Astrocyte (in vitro differentiated cells and primary cell): ENCODE measurements at regions not wholly inside any gene's neighbourhood (a gene's known extent, or its start where the extent isn't known, plus 50 kb on each side); places are given as distances from the start of the nearest gene placed in this dataset.

Experiments
- DNase-seq: peaks from one replicate; pipeline ENCODE4 v3.0.0-alpha.2; 2010; ENCODE audit warnings: low read depth
- FAIRE-seq: peaks from 2 replicates; lab custom pipeline; 2011; peaks lifted over from hg19 to GRCh38; lab: Jason Lieb, UNC
- H2AFZ ChIP-seq: 2 replicates; pipeline ENCODE4 v1.6.0; 2012; ENCODE audit warnings: low read depth, low read length, inconsistent platforms
- H3K27ac ChIP-seq: 2 replicates; pipeline ENCODE4 v1.5.1; 2011; ENCODE audit warnings: low read depth, low read length, inconsistent platforms
- H3K27me3 ChIP-seq: 2 replicates; pipeline ENCODE4 v1.6.0; 2011; ENCODE audit warnings: low read length, inconsistent platforms; ENCODE audit not compliant: insufficient read depth
- H3K36me3 ChIP-seq: 2 replicates; pipeline ENCODE4 v1.5.1; 2011; ENCODE audit warnings: low read length, inconsistent platforms; ENCODE audit not compliant: insufficient read depth
- H3K4me1 ChIP-seq: 2 replicates; pipeline ENCODE4 v1.5.1; 2011; ENCODE audit warnings: low read length, inconsistent platforms; ENCODE audit not compliant: insufficient read depth
- H3K4me2 ChIP-seq: 2 replicates; pipeline ENCODE4 v1.6.0; 2012; ENCODE audit warnings: low read length, inconsistent platforms
- H3K4me3 ChIP-seq: 2 replicates; pipeline ENCODE4 v1.5.1; 2011; ENCODE audit warnings: low read depth, mild to moderate bottlenecking, low read length, inconsistent platforms; ENCODE audit not compliant: insufficient read depth
- H3K79me2 ChIP-seq: 2 replicates; pipeline ENCODE4 v1.6.0; 2012; ENCODE audit warnings: mild to moderate bottlenecking, low read length, inconsistent platforms; ENCODE audit not compliant: insufficient read depth
- H3K9ac ChIP-seq: 2 replicates; pipeline ENCODE4 v1.6.0; 2012; ENCODE audit warnings: mild to moderate bottlenecking, low read length, inconsistent platforms
- H3K9me3 ChIP-seq: 2 replicates; pipeline ENCODE4 v1.5.1; 2012; ENCODE audit warnings: low read depth, mild to moderate bottlenecking, low read length, inconsistent platforms; ENCODE audit not compliant: insufficient read depth
- H4K20me1 ChIP-seq: 2 replicates; pipeline ENCODE4 v1.6.0; 2012; ENCODE audit warnings: low read length, inconsistent platforms; ENCODE audit not compliant: insufficient read depth
- H3K27ac Mint-ChIP-seq: one replicate; pipeline ENCODE4 v1.8.0; 2021; ENCODE audit warnings: mild to moderate bottlenecking, mixed read lengths; ENCODE audit not compliant: unreplicated experiment
- H3K27me3 Mint-ChIP-seq: one replicate; pipeline ENCODE4 v1.8.0; 2021; ENCODE audit warnings: low read depth, mixed read lengths; ENCODE audit not compliant: unreplicated experiment
- H3K36me3 Mint-ChIP-seq: one replicate; pipeline ENCODE4 v1.8.0; 2021; ENCODE audit warnings: low read depth, mixed read lengths; ENCODE audit not compliant: unreplicated experiment
- H3K4me1 Mint-ChIP-seq: one replicate; pipeline ENCODE4 v1.8.0; 2021; ENCODE audit warnings: low read depth, mixed read lengths; ENCODE audit not compliant: unreplicated experiment
- H3K4me3 Mint-ChIP-seq: one replicate; pipeline ENCODE4 v1.8.0; 2021; ENCODE audit warnings: mild to moderate bottlenecking, moderate library complexity, mixed read lengths; ENCODE audit not compliant: unreplicated experiment
- H3K9me3 Mint-ChIP-seq: one replicate; pipeline ENCODE4 v1.8.0; 2021; ENCODE audit warnings: mild to moderate bottlenecking, mixed read lengths; ENCODE audit not compliant: unreplicated experiment
- EZH2 ChIP-seq: IDR thresholded peaks from 2 replicates; pipeline ENCODE4 v1.6.1; 2012; ENCODE audit warnings: mild to moderate bottlenecking, low read length, inconsistent platforms; ENCODE audit not compliant: insufficient read depth
- TF ChIP-seq, protein P1 (sequence below): IDR thresholded peaks from 2 replicates; pipeline ENCODE4 v1.5.1; 2011; ENCODE audit warnings: low read depth, mild to moderate bottlenecking, inconsistent platforms, low read length, moderate library complexity; ENCODE audit not compliant: insufficient read depth

DNA sequence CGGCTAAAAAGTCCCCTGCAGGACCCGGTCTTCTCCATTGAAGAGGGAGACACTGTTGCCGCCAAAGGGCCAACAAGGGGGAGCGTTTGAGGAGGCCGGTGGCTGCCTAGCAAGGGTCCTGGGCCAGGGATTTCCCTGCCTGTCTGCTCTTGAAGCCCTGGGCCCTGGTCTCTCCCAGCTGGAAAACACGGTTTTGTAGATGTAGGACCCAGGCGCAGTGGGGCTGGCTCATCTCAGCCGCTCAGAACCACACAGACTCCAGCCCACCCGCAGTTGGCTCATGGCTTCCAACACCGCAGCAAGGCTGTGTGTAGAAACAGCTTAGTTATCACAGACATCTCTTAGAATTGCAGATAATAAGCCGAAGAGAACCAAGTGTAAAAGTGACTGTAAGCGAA lies 57.1 kb upstream of the TWIST2 start:
- Mint-ChIP-seq H3K4me1 (no peaks in the 10 kb centered on the region), H3K36me3 (no peaks in the 10 kb centered on the region), H3K4me3 (no peak overlapping the region), H3K27me3 (peaks cover 11% of the 10 kb centered on the region), H3K9me3 (no peaks in the 10 kb centered on the region), H3K27ac (no peak overlapping the region)
- Histone ChIP-seq H3K4me2 (peak overlapping the region; percentile 53), H3K9me3 (no peaks in the 10 kb centered on the region), H3K27me3 (no peaks in the 10 kb centered on the region), H2AFZ (peak overlapping the region; percentile 19), H4K20me1 (no peaks in the 10 kb centered on the region), H3K4me1 (peaks cover 12% of the 10 kb centered on the region), H3K9ac (no peak overlapping the region), H3K36me3 (no peaks in the 10 kb centered on the region), H3K79me2 (no peaks in the 10 kb centered on the region), H3K27ac (no peak overlapping the region), H3K4me3 (no peak overlapping the region)
- TF ChIP-seq EZH2: peak; percentile 28
- TF ChIP-seq, protein P1, sequence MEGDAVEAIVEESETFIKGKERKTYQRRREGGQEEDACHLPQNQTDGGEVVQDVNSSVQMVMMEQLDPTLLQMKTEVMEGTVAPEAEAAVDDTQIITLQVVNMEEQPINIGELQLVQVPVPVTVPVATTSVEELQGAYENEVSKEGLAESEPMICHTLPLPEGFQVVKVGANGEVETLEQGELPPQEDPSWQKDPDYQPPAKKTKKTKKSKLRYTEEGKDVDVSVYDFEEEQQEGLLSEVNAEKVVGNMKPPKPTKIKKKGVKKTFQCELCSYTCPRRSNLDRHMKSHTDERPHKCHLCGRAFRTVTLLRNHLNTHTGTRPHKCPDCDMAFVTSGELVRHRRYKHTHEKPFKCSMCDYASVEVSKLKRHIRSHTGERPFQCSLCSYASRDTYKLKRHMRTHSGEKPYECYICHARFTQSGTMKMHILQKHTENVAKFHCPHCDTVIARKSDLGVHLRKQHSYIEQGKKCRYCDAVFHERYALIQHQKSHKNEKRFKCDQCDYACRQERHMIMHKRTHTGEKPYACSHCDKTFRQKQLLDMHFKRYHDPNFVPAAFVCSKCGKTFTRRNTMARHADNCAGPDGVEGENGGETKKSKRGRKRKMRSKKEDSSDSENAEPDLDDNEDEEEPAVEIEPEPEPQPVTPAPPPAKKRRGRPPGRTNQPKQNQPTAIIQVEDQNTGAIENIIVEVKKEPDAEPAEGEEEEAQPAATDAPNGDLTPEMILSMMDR: no peak
- FAIRE-seq (peak; percentile 13), DNase-seq (peak; percentile 13)

DNA sequence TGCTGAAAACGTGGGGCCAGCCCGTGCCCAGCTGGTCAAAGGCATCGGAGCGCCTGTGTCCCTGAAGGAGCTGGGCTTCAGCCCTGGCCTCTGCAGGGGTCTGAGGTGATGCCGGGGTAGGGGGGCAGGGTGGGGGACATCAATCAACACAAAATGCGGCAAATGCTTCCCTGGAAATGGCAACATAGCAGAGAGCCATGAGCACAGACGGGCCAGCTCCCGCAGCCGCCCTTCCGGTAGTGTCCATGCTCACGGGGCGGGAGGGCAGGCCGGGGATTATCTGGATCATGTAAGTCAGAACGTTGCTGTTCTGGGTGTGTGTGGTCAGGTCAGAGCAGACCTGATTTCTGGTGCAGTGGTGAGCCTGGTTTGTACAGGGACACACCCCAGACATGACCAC lies 56.5 kb upstream of the TWIST2 start:
- H3K4me3 ChIP-seq: no peak overlapping the region
- H3K4me1 ChIP-seq: peaks cover 12% of the 10 kb centered on the region
- FAIRE-seq (no peak), DNase-seq (no peak)
- Mint-ChIP-seq H3K27ac (no peak overlapping the region), H3K4me3 (no peak overlapping the region), H3K27me3 (peaks cover 8% of the 10 kb centered on the region), H3K9me3 (peaks cover 3% of the 10 kb centered on the region), H3K36me3 (no peaks in the 10 kb centered on the region), H3K4me1 (no peaks in the 10 kb centered on the region)
- no peaks in the 10 kb centered on the region for H3K9me3 ChIP-seq
- TF ChIP-seq, protein P1: no peak
- no peak for TF ChIP-seq EZH2
- H3K79me2 ChIP-seq: no peaks in the 10 kb centered on the region
- no peak overlapping the region for H3K9ac ChIP-seq
- no peaks in the 10 kb centered on the region for H4K20me1 ChIP-seq
- H3K27ac ChIP-seq: no peak overlapping the region
- H3K36me3 ChIP-seq: no peaks in the 10 kb centered on the region
- no peaks in the 10 kb centered on the region for H3K27me3 ChIP-seq
- H2AFZ ChIP-seq: peak overlapping the region; percentile 32
- H3K4me2 ChIP-seq: peak overlapping the region; percentile 53

DNA sequence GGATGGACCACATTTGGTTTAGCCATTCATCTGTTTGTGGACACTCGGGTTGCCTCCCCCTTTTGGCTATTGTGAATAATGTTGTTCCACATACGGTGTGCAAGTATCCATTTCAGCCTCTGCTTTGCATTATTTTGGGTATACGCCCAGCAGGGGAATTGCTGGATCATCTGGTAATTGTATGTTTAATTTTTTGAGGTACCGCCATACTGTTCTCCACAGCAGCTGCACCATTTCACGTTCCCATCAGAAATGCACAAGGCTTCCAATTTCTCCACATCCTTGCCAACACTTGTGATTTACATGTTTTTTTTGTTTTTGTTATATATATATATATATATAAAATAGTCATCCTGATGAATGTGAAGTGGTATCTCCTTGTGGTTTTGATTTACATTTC lies 54.6 kb upstream of the TWIST2 start:
- H3K4me3 Mint-ChIP-seq: no peak overlapping the region
- Histone ChIP-seq H3K27ac (no peak overlapping the region), H4K20me1 (no peaks in the 10 kb centered on the region), H3K4me3 (no peak overlapping the region), H3K79me2 (no peaks in the 10 kb centered on the region), H2AFZ (no peak overlapping the region), H3K9ac (no peak overlapping the region), H3K27me3 (peaks cover 6% of the 10 kb centered on the region), H3K36me3 (no peaks in the 10 kb centered on the region), H3K4me2 (no peak overlapping the region), H3K9me3 (peaks cover 5% of the 10 kb centered on the region), H3K4me1 (peaks cover 8% of the 10 kb centered on the region)
- peaks cover 5% of the 10 kb centered on the region for H3K9me3 Mint-ChIP-seq
- H3K27me3 Mint-ChIP-seq: peaks cover 16% of the 10 kb centered on the region
- DNase-seq (no peak), FAIRE-seq (no peak)
- H3K4me1 Mint-ChIP-seq: no peaks in the 10 kb centered on the region
- H3K36me3 Mint-ChIP-seq: no peaks in the 10 kb centered on the region
- TF ChIP-seq EZH2: no peak
- TF ChIP-seq, protein P1: no peak
- H3K27ac Mint-ChIP-seq: no peak overlapping the region
